Astrocyte of the spinal cord (primary cell): ENCODE measurements at regions not wholly inside any gene's neighbourhood (a gene's known extent, or its start where the extent isn't known, plus 50 kb on each side); places are given as distances from the start of the nearest gene placed in this dataset.
"Not testable (repeated sequence)": the region's sequence is repeated elsewhere in the genome, so short reads cannot be mapped to it uniquely, and the experiment has no call there.

Experiments used
- DNase-seq: peaks from one replicate; pipeline ENCODE4 v3.0.0; 2011; ENCODE audit warnings: low read depth, low spot score
- H3K4me3 ChIP-seq: 2 replicates; pipeline ENCODE4 v1.5.1; 2011; ENCODE audit warnings: low read depth, mild to moderate bottlenecking, low read length, moderate library complexity
- CTCF ChIP-seq: IDR thresholded peaks from 2 replicates; pipeline ENCODE4 v1.5.1; 2012; ENCODE audit warnings: low read depth, mild to moderate bottlenecking, low read length, inconsistent platforms
- in situ Hi-C: cut with HindIII; loops from 2 replicates; pipeline ENCODE4 v1.10.0; 2017; ENCODE audit warnings: low sequenced_read_pairs

DNA sequence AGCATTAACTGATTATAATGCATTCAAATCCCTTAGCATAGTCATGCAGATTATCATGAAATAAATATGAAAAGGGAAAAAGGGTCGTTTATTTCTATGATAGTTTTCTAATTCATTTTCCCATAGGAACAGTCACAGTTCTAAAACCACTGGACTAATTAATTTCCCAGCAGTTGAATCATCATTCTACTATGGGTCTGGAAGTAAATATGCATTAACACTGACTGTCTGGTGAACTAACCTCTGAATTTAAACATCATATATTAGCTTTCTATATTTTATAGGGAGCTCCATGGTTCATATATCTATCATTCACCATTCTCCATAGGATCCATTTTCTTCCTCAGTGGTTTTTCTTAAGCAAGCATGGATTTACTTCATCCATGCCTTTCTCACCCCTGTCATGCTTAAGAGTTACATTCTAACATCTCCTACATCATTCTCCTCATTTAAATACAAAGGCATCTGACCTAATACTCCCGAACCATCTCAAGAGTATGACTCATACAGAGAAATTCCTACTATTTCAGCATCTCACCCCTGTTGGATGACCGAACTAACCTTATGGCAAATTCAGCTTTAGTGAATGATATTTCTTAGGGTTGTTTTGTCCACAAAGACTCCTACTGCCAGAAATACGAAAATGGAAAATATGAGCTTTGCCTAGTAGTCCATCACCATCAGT, 198.7 kb upstream of the ADAMTS3 start:
- in situ Hi-C loops, result no loop called here
- no peak overlapping the region for H3K4me3 ChIP-seq
- peak; percentile 84 for DNase-seq
- no peak for TF ChIP-seq CTCF

GRCh38 chr4:72765788-72766187, 196.8 kb upstream of the ADAMTS3 start:
- DNase-seq, H3K4me3 ChIP-seq, in situ Hi-C loops: not testable (repeated sequence)

DNA sequence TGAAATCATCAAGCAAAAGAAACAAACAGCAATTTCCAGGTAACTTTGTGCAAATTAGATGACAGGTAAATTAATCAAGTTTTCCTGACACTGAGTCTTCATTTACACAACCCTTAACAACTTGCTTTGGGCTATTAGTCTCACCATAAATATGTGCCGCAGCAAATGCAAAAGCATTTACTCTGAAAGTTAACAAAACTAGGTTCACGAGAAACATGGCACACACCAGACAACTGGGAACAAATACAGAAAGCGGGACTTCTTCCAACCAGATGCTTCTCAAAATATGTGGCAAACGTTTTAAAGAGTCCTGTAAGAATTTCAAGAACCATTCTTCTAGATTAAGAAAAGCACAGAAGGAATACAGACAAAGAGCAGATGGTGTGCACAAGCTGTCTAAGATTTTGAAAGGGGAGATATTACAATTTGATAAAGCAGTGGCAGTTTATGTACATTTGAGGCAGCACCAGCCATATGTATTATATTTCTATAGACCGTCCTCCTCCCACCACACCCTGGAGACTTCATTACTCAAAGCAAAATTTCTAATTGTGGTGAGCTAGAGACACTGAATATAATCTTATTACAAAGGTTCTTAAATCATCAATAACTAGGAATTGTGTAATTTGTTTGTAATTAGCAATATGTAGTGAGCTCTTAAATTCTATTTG, 192.5 kb upstream of the ADAMTS3 start:
- no peak for TF ChIP-seq CTCF
- in situ Hi-C loops, result no loop called here
- no peak for DNase-seq
- H3K4me3 ChIP-seq, result no peak overlapping the region

- in situ Hi-C loops, DNase-seq, H3K4me3 ChIP-seq: not testable (repeated sequence)
Observed at GRCh38 chr4:72753414-72753813, 184.4 kb upstream of the ADAMTS3 start.

DNA sequence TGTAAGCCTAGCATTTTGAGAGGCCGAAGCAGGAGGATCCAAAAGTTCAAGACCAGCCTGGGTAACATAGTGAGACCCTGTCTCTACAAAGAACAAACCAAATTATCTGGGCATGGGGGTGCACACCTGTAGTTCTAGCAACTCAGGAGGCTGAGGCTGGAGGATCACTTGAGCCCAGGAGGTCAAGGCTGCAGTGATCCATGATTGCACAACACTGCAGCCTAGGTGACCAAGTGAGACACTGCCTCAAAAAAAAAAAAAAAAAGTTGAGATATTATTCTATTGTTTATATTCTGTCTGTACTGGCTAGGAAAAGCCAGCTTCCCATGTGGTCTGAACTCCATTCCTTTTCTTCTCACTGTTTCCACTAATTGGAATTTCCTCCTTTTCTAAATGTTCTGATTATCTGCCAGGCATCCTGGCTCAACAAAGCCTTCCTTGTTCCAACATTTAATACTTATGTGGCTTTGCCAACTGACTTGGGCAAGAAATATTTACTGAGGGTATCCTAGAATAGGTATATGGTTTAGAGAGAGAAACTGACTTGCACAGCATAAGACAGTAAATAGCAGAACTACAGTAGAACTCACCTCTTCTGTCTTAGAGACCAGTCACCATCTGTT, 175.2 kb upstream of the ADAMTS3 start:
- TF ChIP-seq CTCF, result no peak
- no peak overlapping the region for H3K4me3 ChIP-seq
- peak; percentile 40 for DNase-seq
- in situ Hi-C loops, result no loop called here

GRCh38 chr4:72743078-72743477, 174.1 kb upstream of the ADAMTS3 start:
- TF ChIP-seq CTCF, result no peak
- in situ Hi-C loops, result no loop called here
- DNase-seq, result no peak
- H3K4me3 ChIP-seq, result no peak overlapping the region

GRCh38 chr4:72715299-72715698, 146.3 kb upstream of the ADAMTS3 start:
- TF ChIP-seq CTCF, result no peak
- in situ Hi-C loops, result no loop called here
- no peak for DNase-seq
- H3K4me3 ChIP-seq, result no peak overlapping the region
